Neuronal stem cell (in vitro differentiated cells): ENCODE measurements at regions not wholly inside any gene's neighbourhood (a gene's known extent, or its start where the extent isn't known, plus 50 kb on each side); places are given as distances from the start of the nearest gene placed in this dataset.

ENCODE experiments used
- DNase-seq: peaks from one replicate; pipeline ENCODE4 v3.0.0-alpha.2; 2013; ENCODE audit warnings: low spot score
- H2AFZ ChIP-seq: one replicate; pipeline ENCODE4 v1.6.1; 2013; ENCODE audit warnings: mild to moderate bottlenecking, low read length, inconsistent platforms
- H2AK5ac ChIP-seq: 2 replicates; pipeline ENCODE4 v1.6.1; 2013; ENCODE audit warnings: low read depth, mild to moderate bottlenecking, inconsistent platforms, low read length, moderate library complexity, mixed read lengths
- H2BK120ac ChIP-seq: 2 replicates; pipeline ENCODE4 v1.6.1; 2013; ENCODE audit warnings: low read depth, mild to moderate bottlenecking, inconsistent platforms, low read length, moderate library complexity, mixed read lengths
- H2BK12ac ChIP-seq: one replicate; pipeline ENCODE4 v1.6.1; 2013; ENCODE audit warnings: low read length, inconsistent platforms
- H2BK15ac ChIP-seq: 2 replicates; pipeline ENCODE4 v1.6.1; 2013; ENCODE audit warnings: mild to moderate bottlenecking, low read length, inconsistent platforms, mixed read lengths
- H2BK5ac ChIP-seq: one replicate; pipeline ENCODE4 v1.6.1; 2013; ENCODE audit warnings: inconsistent platforms, mild to moderate bottlenecking, low read length, moderate library complexity
- H3K14ac ChIP-seq: one replicate; pipeline ENCODE4 v1.6.1; 2013; ENCODE audit warnings: low read length, inconsistent platforms
- H3K18ac ChIP-seq: 2 replicates; pipeline ENCODE4 v1.6.1; 2013; ENCODE audit warnings: low read length, inconsistent platforms
- H3K23ac ChIP-seq: 2 replicates; pipeline ENCODE4 v1.6.1; 2013; ENCODE audit warnings: low read depth, mild to moderate bottlenecking, mixed read lengths, low read length, inconsistent platforms; ENCODE audit not compliant: poor library complexity
- H3K27ac ChIP-seq: replicated peaks from 3 replicates; pipeline ENCODE4 v1.5.1; 2013; ENCODE audit warnings: low read length, inconsistent platforms
- H3K27me3 ChIP-seq, 3 experiments: 2 replicates each; pipeline ENCODE4 v1.6.1; 2013; ENCODE audit warnings: low read length in 3 of 3, mild to moderate bottlenecking in 2 of 3, inconsistent platforms in 1 of 3, low read depth in 1 of 3, mixed read lengths in 1 of 3, moderate library complexity in 1 of 3; ENCODE audit not compliant: control insufficient read depth in 3 of 3, insufficient read depth in 3 of 3
- H3K36me3 ChIP-seq, 2 donors: replicated peaks in 1 of 2; 2 replicates each; pipeline ENCODE4 v1.6.1; 2013; ENCODE audit warnings: low read length in 2 of 2; ENCODE audit not compliant: control insufficient read depth in 2 of 2, insufficient read depth in 2 of 2
- H3K4ac ChIP-seq: 2 replicates; pipeline ENCODE4 v1.6.1; 2013; ENCODE audit warnings: inconsistent platforms, mild to moderate bottlenecking, low read length, moderate library complexity
- H3K4me1 ChIP-seq, 2 donors: 1 replicate in 1 of 2; 2 replicates in 1 of 2; pipeline ENCODE4 v1.6.1; 2013; ENCODE audit warnings: low read length in 2 of 2, low read depth in 1 of 2; ENCODE audit not compliant: control insufficient read depth in 2 of 2, insufficient read depth in 1 of 2
- H3K4me2 ChIP-seq: one replicate; pipeline ENCODE4 v1.6.1; 2013; ENCODE audit warnings: mild to moderate bottlenecking, low read length, inconsistent platforms; ENCODE audit not compliant: insufficient read depth, poor library complexity, severe bottlenecking
- H3K4me3 ChIP-seq, 2 donors: 2 replicates each; pipeline ENCODE4 v1.5.1; 2013; ENCODE audit warnings: low read length in 2 of 2, mild to moderate bottlenecking in 2 of 2, inconsistent platforms in 1 of 2, moderate library complexity in 1 of 2
- H3K79me1 ChIP-seq: one replicate; pipeline ENCODE4 v1.6.1; 2013; ENCODE audit warnings: low read depth, mild to moderate bottlenecking, inconsistent platforms, low read length, moderate library complexity
- H3K9ac ChIP-seq: one replicate; pipeline ENCODE4 v1.6.1; 2013; ENCODE audit warnings: mild to moderate bottlenecking, low read depth, low read length, inconsistent platforms; ENCODE audit not compliant: poor library complexity
- H3K9me3 ChIP-seq, 2 donors: replicated peaks in 1 of 2; 2 replicates each; pipeline versions ENCODE3 to v1.6.1; 2013; ENCODE audit warnings: low read length in 2 of 2, mild to moderate bottlenecking in 2 of 2, inconsistent platforms in 1 of 2, low read depth in 1 of 2, mixed read lengths in 1 of 2, moderate library complexity in 1 of 2; ENCODE audit not compliant: control insufficient read depth in 2 of 2, insufficient read depth in 1 of 2
- H4K8ac ChIP-seq: one replicate; pipeline ENCODE4 v1.6.1; 2013; ENCODE audit warnings: low read depth, mild to moderate bottlenecking, inconsistent platforms, low read length, moderate library complexity
- H4K91ac ChIP-seq: one replicate; pipeline ENCODE4 v1.6.1; 2013; ENCODE audit warnings: low read length, low read depth, mild to moderate bottlenecking, inconsistent platforms; ENCODE audit not compliant: poor library complexity
- WGBS, 2 donors: extraction: QIAGEN DNeasy Blood & Tissue Kit; methylation state at CpG; one replicate each; pipeline ENCODE4 v1.1.7; 2013; ENCODE audit warnings: missing lambda C conversion rate in 2 of 2, mixed read lengths in 1 of 2; ENCODE audit not compliant: insufficient read length in 2 of 2, insufficient replicate concordance in 1 of 2; ENCODE audit errors: extremely low coverage in 2 of 2; 5-methylcytosine and 5-hydroxymethylcytosine counted together

GRCh38 chr20:22928679-22929078 lies 106.4 kb upstream of the SSTR4 start:
- H4K91ac ChIP-seq: no peak overlapping the region
- WGBS, 2 donors: no CpG with 5 or more reads among the region's 7 CpGs
- no peak overlapping the region for H3K9ac ChIP-seq
- H3K27me3 ChIP-seq: no peaks in the 10 kb centered on the region
- no peak overlapping the region for H2AK5ac ChIP-seq
- H3K9me3 ChIP-seq: no peaks in the 10 kb centered on the region
- H3K14ac ChIP-seq: no peak overlapping the region
- no peak overlapping the region for H2BK120ac ChIP-seq
- no peak overlapping the region for H3K18ac ChIP-seq
- no peaks in the 10 kb centered on the region for H3K4me1 ChIP-seq
- H3K23ac ChIP-seq: no peak overlapping the region
- H2BK15ac ChIP-seq: no peak overlapping the region
- no peak for DNase-seq
- H2AFZ ChIP-seq: no peak overlapping the region
- no peak overlapping the region for H4K8ac ChIP-seq
- H3K27ac ChIP-seq: no peak overlapping the region
- H3K4ac ChIP-seq: no peak overlapping the region
- H3K79me1 ChIP-seq: no peaks in the 10 kb centered on the region
- H2BK12ac ChIP-seq: no peak overlapping the region
- H2BK5ac ChIP-seq: no peak overlapping the region
- H3K36me3 ChIP-seq: no peaks in the 10 kb centered on the region
- no peak overlapping the region for H3K4me3 ChIP-seq
- no peak overlapping the region for H3K4me2 ChIP-seq

GRCh38 chr20:22929661-22930060 lies 105.5 kb upstream of the SSTR4 start:
- H2AK5ac ChIP-seq: no peak overlapping the region
- H2AFZ ChIP-seq: no peak overlapping the region
- H3K27me3 ChIP-seq: no peaks in the 10 kb centered on the region
- H3K27ac ChIP-seq: no peak overlapping the region
- no peak overlapping the region for H4K91ac ChIP-seq
- no peaks in the 10 kb centered on the region for H3K4me1 ChIP-seq
- no peak overlapping the region for H4K8ac ChIP-seq
- no peak for DNase-seq
- no peaks in the 10 kb centered on the region for H3K36me3 ChIP-seq
- no peak overlapping the region for H2BK12ac ChIP-seq
- H2BK120ac ChIP-seq: no peak overlapping the region
- no peak overlapping the region for H3K4me2 ChIP-seq
- no peak overlapping the region for H2BK15ac ChIP-seq
- H3K79me1 ChIP-seq: no peaks in the 10 kb centered on the region
- H3K9me3 ChIP-seq: no peaks in the 10 kb centered on the region
- H3K4me3 ChIP-seq: no peak overlapping the region
- no peak overlapping the region for H3K14ac ChIP-seq
- WGBS, 2 donors: no CpG with 5 or more reads among the region's 2 CpGs
- H3K9ac ChIP-seq: no peak overlapping the region
- H3K4ac ChIP-seq: no peak overlapping the region
- H3K18ac ChIP-seq: no peak overlapping the region
- H2BK5ac ChIP-seq: no peak overlapping the region
- H3K23ac ChIP-seq: no peak overlapping the region

GRCh38 chr20:22931653-22932608 lies 103.2 kb upstream of the SSTR4 start:
- H4K91ac ChIP-seq: no peak overlapping the region

GRCh38 chr20:22939181-22939580 lies 95.9 kb upstream of the SSTR4 start:
- Histone ChIP-seq H3K79me1 (no peaks in the 10 kb centered on the region), H3K23ac (no peak overlapping the region), H3K27me3 (no peaks in the 10 kb centered on the region), H2AK5ac (no peak overlapping the region), H3K9me3 (no peaks in the 10 kb centered on the region), H3K4me1 (peaks cover 0 to 4% of the 10 kb centered on the region in 2 donors), H4K91ac (no peak overlapping the region), H2AFZ (no peak overlapping the region), H2BK12ac (no peak overlapping the region), H3K36me3 (no peaks in the 10 kb centered on the region), H3K4ac (no peak overlapping the region), H2BK15ac (no peak overlapping the region), H4K8ac (no peak overlapping the region), H3K18ac (no peak overlapping the region), H2BK5ac (no peak overlapping the region), H3K9ac (no peak overlapping the region), H3K4me2 (no peak overlapping the region), H3K27ac (no peak overlapping the region), H3K4me3 (no peak overlapping the region), H2BK120ac (no peak overlapping the region), H3K14ac (no peak overlapping the region)
- no peak for DNase-seq
- no CpG with 5 or more reads among the region's 3 CpGs for WGBS, 2 donors

More at GRCh38 chr20:22931653-22932608, 103.2 kb upstream of the SSTR4 start:
- Histone ChIP-seq H2AFZ (no peak overlapping the region), H2AK5ac (no peak overlapping the region), H2BK12ac (no peak overlapping the region), H2BK120ac (no peak overlapping the region), H3K14ac (no peak overlapping the region), H3K4me3 (no peak overlapping the region), H3K4me2 (no peak overlapping the region), H3K27me3 (no peaks in the 10 kb centered on the region), H2BK5ac (no peak overlapping the region), H3K36me3 (no peaks in the 10 kb centered on the region), H3K9ac (no peak overlapping the region), H4K8ac (no peak overlapping the region), H3K4me1 (no peaks in the 10 kb centered on the region), H3K4ac (no peak overlapping the region), H3K18ac (no peak overlapping the region), H2BK15ac (no peak overlapping the region), H3K23ac (no peak overlapping the region), H3K9me3 (no peaks in the 10 kb centered on the region), H3K79me1 (no peaks in the 10 kb centered on the region), H3K27ac (no peak overlapping the region)
- WGBS, 2 donors: no CpG with 5 or more reads among the region's 7 CpGs
- no peak for DNase-seq
